Endothelial cell (in vitro differentiated cells): ENCODE measurements at regions not wholly inside any gene's neighbourhood (a gene's known extent, or its start where the extent isn't known, plus 50 kb on each side); places are given as distances from the start of the nearest gene placed in this dataset.

Source experiments
- DNase-seq: peaks from one replicate; pipeline ENCODE4 v3.0.0; 2021; ENCODE audit warnings: low spot score
- H3K27ac Mint-ChIP-seq: one replicate; pipeline ENCODE4 v1.8.0; 2021; ENCODE audit warnings: mixed read lengths, inconsistent platforms; ENCODE audit not compliant: unreplicated experiment
- H3K27me3 Mint-ChIP-seq: one replicate; pipeline ENCODE4 v1.8.0; 2021; ENCODE audit warnings: mild to moderate bottlenecking, moderate library complexity, mixed read lengths, inconsistent platforms; ENCODE audit not compliant: unreplicated experiment
- H3K36me3 Mint-ChIP-seq: one replicate; pipeline ENCODE4 v1.8.0; 2021; ENCODE audit warnings: mild to moderate bottlenecking, low read depth, mixed read lengths, inconsistent platforms; ENCODE audit not compliant: unreplicated experiment
- H3K4me1 Mint-ChIP-seq: one replicate; pipeline ENCODE4 v1.8.0; 2021; ENCODE audit warnings: mild to moderate bottlenecking, mixed read lengths, inconsistent platforms; ENCODE audit not compliant: unreplicated experiment
- H3K4me3 Mint-ChIP-seq: one replicate; pipeline ENCODE4 v1.8.0; 2021; ENCODE audit warnings: mild to moderate bottlenecking, mixed read lengths, inconsistent platforms; ENCODE audit not compliant: unreplicated experiment
- H3K9me3 Mint-ChIP-seq: one replicate; pipeline ENCODE4 v1.8.0; 2021; ENCODE audit warnings: mixed read lengths, inconsistent platforms; ENCODE audit not compliant: unreplicated experiment
- TF ChIP-seq, protein P1 (sequence below): fragments of 200-600 bp; sonication (generic); IDR thresholded peaks from one replicate; pipeline ENCODE4 v1.5.0; 2021; ENCODE audit warnings: antibody characterized with exemption; ENCODE audit not compliant: unreplicated experiment

DNA sequence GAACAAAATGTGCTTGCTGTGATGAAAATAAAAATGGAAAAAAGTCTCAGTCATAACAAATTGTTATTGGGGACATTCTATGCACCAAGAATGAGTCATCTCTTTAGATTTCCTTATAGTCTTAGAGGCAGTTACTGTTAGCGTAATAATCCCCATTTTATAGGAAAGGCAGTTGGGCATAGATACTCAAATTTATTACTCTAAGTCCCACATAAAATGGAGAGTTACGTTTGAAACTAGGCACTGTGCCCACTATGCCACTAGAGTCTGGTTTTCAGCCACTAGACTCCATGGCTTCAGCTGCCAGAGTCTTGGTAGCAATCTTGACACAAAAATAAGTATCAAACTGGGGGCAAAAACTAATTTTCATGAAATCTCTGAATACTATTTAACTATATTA lies 317.9 kb upstream of the MEF2C start:
- H3K4me1 Mint-ChIP-seq, result no peaks in the 10 kb centered on the region
- no peak overlapping the region for H3K27ac Mint-ChIP-seq
- peaks cover 4% of the 10 kb centered on the region for H3K36me3 Mint-ChIP-seq
- H3K9me3 Mint-ChIP-seq, result peaks cover 4% of the 10 kb centered on the region
- H3K4me3 Mint-ChIP-seq, result no peak overlapping the region
- TF ChIP-seq, protein P1, sequence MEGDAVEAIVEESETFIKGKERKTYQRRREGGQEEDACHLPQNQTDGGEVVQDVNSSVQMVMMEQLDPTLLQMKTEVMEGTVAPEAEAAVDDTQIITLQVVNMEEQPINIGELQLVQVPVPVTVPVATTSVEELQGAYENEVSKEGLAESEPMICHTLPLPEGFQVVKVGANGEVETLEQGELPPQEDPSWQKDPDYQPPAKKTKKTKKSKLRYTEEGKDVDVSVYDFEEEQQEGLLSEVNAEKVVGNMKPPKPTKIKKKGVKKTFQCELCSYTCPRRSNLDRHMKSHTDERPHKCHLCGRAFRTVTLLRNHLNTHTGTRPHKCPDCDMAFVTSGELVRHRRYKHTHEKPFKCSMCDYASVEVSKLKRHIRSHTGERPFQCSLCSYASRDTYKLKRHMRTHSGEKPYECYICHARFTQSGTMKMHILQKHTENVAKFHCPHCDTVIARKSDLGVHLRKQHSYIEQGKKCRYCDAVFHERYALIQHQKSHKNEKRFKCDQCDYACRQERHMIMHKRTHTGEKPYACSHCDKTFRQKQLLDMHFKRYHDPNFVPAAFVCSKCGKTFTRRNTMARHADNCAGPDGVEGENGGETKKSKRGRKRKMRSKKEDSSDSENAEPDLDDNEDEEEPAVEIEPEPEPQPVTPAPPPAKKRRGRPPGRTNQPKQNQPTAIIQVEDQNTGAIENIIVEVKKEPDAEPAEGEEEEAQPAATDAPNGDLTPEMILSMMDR, result no peak
- no peak for DNase-seq
- no peaks in the 10 kb centered on the region for H3K27me3 Mint-ChIP-seq

DNA sequence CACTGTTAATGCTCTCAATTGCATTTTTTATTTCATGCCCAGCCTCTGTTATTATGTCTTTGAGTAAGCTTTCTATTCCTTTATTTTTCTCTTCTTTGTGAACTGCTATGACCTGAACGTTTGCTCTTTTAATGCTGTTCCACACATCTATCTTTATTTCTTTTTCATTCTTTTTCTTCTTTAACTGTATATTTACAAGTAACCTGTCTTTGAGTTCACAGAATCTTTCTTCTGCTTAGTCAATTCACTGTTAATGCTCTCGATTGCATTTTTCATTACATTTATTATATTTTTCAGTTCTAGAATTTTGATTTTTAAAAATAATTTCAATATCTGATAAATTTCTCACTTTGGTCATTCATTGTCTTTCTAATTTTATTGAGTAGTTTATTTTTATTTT lies 316.3 kb upstream of the MEF2C start:
- DNase-seq, result no peak
- H3K4me3 Mint-ChIP-seq, result no peak overlapping the region
- no peaks in the 10 kb centered on the region for H3K27me3 Mint-ChIP-seq
- H3K27ac Mint-ChIP-seq, result no peak overlapping the region
- peaks cover 4% of the 10 kb centered on the region for H3K36me3 Mint-ChIP-seq
- TF ChIP-seq, protein P1, result no peak
- H3K9me3 Mint-ChIP-seq, result peaks cover 4% of the 10 kb centered on the region
- no peaks in the 10 kb centered on the region for H3K4me1 Mint-ChIP-seq

DNA sequence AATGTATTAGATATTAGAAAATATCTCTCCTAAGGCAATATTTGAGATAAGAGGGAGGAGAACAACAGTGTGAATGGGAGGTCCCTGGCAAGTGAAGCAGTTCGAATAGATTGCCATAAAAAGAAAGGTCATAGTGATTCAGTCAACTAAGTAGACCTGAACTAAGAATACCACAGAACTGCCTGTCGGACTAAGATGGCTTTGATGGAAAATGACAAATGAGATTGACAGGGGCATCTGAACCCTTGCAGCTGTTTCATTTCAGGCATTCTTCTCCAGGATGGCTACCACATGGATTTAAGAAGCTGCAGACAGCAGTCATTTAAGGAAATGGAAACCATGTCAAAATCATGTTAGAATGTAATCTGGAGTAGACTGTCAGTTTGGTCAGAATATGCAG lies 308.4 kb upstream of the MEF2C start:
- DNase-seq, result no peak
- TF ChIP-seq, protein P1, result no peak
- H3K27ac Mint-ChIP-seq, result no peak overlapping the region
- no peaks in the 10 kb centered on the region for H3K36me3 Mint-ChIP-seq
- no peak overlapping the region for H3K4me3 Mint-ChIP-seq
- H3K9me3 Mint-ChIP-seq, result no peaks in the 10 kb centered on the region
- H3K27me3 Mint-ChIP-seq, result no peaks in the 10 kb centered on the region
- H3K4me1 Mint-ChIP-seq, result no peaks in the 10 kb centered on the region

DNA sequence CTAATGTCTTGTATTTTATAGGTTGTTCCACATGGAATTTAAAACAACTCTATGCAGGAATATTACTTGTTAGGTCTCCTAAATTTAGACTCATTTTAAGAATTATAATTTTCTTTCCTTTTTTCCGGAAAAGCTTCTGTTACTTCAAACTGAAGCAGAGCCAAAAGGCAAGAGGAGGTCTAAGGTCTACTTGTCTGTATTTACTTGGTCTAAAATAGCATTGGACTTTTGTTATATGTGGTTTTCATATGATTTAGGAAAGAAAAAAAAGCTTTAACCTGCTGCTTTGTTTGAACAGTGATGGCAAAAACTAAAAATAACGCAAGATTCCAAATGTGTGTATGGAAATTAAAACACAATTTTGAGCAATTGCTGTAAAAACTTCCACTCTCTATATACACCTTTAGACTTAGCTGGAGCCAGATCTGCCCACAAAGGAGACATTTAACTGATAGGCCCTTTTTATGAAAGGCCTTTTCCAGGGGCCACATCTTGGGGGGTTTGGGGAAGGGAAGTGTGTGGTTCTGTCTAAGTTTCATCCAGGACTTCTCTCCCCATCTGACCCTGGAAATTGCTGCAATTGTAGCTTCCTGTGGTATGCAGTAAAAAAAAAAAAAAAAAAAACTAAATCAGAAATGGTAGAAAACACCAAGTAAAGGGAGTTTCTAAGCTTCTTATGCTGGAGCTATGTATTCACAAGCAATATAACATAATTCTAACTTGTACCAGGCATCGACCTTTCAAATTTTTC lies 307.7 kb upstream of the MEF2C start:
- no peaks in the 10 kb centered on the region for H3K4me1 Mint-ChIP-seq
- no peaks in the 10 kb centered on the region for H3K27me3 Mint-ChIP-seq
- H3K36me3 Mint-ChIP-seq, result no peaks in the 10 kb centered on the region
- no peak overlapping the region for H3K4me3 Mint-ChIP-seq
- H3K9me3 Mint-ChIP-seq, result no peaks in the 10 kb centered on the region
- TF ChIP-seq, protein P1, result no peak
- no peak for DNase-seq
- H3K27ac Mint-ChIP-seq, result no peak overlapping the region

DNA sequence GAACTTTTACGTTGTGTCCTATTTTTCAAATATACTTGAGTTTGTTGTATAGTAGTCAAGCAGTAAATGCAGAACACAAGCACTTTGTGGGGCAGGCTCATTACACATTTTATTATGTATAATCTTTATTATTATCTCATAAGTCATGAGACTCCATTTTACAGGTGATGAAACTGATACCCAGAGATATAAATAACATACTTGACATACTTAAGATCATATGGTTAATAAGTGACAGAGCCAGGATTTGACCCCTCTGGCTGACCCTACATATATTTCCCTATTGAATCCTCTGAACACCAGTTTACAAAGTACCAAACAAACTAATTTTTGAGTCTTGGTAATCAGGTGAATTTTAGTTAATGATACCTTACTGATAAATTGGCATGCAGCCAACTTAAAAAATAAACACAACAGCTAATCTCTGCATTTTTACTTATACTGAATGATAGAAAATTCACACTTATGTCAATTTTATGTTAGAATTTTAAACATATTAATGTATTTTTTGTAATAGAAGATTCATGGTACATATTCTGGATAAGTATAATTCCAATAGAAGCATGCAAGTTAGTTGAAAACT lies 305.0 kb upstream of the MEF2C start:
- no peak overlapping the region for H3K27ac Mint-ChIP-seq
- no peaks in the 10 kb centered on the region for H3K9me3 Mint-ChIP-seq
- no peak for DNase-seq
- H3K4me1 Mint-ChIP-seq, result no peaks in the 10 kb centered on the region
- no peak overlapping the region for H3K4me3 Mint-ChIP-seq
- H3K36me3 Mint-ChIP-seq, result no peaks in the 10 kb centered on the region
- no peaks in the 10 kb centered on the region for H3K27me3 Mint-ChIP-seq
- TF ChIP-seq, protein P1, result no peak
